WTC11 (cell line): ENCODE measurements at regions not wholly inside any gene's neighbourhood (a gene's known extent, or its start where the extent isn't known, plus 50 kb on each side); places are given as distances from the start of the nearest gene placed in this dataset.

Experiments
- ATAC-seq: fragments of 200-7000 bp; cut with Tn5 transposase; 2 replicates; pipeline ENCODE4 v1.10.0; 2021; ENCODE audit warnings: mild to moderate bottlenecking, moderate library complexity
- CTCF ChIA-PET: fragments of 300-600 bp; sonication (Branson Sonifier 250); formaldehyde crosslinking; loops from one replicate; lab custom pipeline; 2021; ENCODE audit warnings: antibody characterized with exemption; lab: Charles Lee
- POLR2A ChIA-PET: fragments of 350-600 bp; sonication (Branson Sonifier 250); formaldehyde crosslinking; loops from one replicate; lab custom pipeline; 2021; ENCODE audit warnings: antibody characterized with exemption; lab: Charles Lee
- DNase-seq: peaks from one replicate; pipeline ENCODE4 v3.0.0; 2021; ENCODE audit warnings: low spot score
- H3K27ac Mint-ChIP-seq: 2 replicates; pipeline ENCODE4 v1.8.0; 2021; ENCODE audit warnings: mixed read lengths
- H3K27me3 Mint-ChIP-seq: 2 replicates; pipeline ENCODE4 v1.8.0; 2021; ENCODE audit warnings: low read depth, mild to moderate bottlenecking, moderate library complexity, mixed read lengths
- H3K36me3 Mint-ChIP-seq: 2 replicates; pipeline ENCODE4 v1.8.0; 2021; ENCODE audit warnings: mixed read lengths
- H3K4me1 Mint-ChIP-seq: 2 replicates; pipeline ENCODE4 v1.8.0; 2022; ENCODE audit warnings: mixed read lengths
- H3K4me3 Mint-ChIP-seq: 2 replicates; pipeline ENCODE4 v1.8.0; 2021; ENCODE audit warnings: mild to moderate bottlenecking, moderate library complexity, mixed read lengths
- H3K9me3 Mint-ChIP-seq: 2 replicates; pipeline ENCODE4 v1.8.0; 2021; ENCODE audit warnings: mixed read lengths
- ARID4B ChIP-seq: sonication (generic); formaldehyde crosslinking; IDR thresholded peaks from 2 replicates; pipeline ENCODE4 v1.8.0; 2023; ENCODE audit warnings: missing genetic modification reagents, mild to moderate bottlenecking, borderline replicate concordance
- CBFB ChIP-seq: sonication (generic); formaldehyde crosslinking; IDR thresholded peaks from 2 replicates; pipeline ENCODE4 v1.8.1; 2022; ENCODE audit warnings: mild to moderate bottlenecking, low read depth, missing genetic modification reagents
- CREM ChIP-seq: sonication (generic); formaldehyde crosslinking; IDR thresholded peaks from 2 replicates; pipeline ENCODE4 v1.8.1; 2022; ENCODE audit warnings: mild to moderate bottlenecking, missing genetic modification reagents, moderate library complexity
- CTCF ChIP-seq: fragments of 200-600 bp; IDR thresholded peaks from 2 replicates; pipeline ENCODE4 v1.8.0; 2022; ENCODE audit warnings: antibody characterized with exemption
- GABPB1 ChIP-seq: sonication (generic); formaldehyde crosslinking; IDR thresholded peaks from 2 replicates; pipeline ENCODE4 v1.8.1; 2023; ENCODE audit warnings: mild to moderate bottlenecking, missing genetic modification reagents
- JAZF1 ChIP-seq: fragments of 250-450 bp; sonication (Bioruptor Pico); IDR thresholded peaks from 2 replicates; pipeline ENCODE4 v1.9.0; 2021; ENCODE audit warnings: moderate library complexity, mild to moderate bottlenecking, inconsistent platforms
- KAT7 ChIP-seq: sonication (generic); formaldehyde crosslinking; IDR thresholded peaks from 2 replicates; pipeline ENCODE4 v1.8.1; 2023; ENCODE audit warnings: missing genetic modification reagents, mild to moderate bottlenecking, borderline replicate concordance
- NFATC4 ChIP-seq: fragments of 250-450 bp; sonication (Bioruptor Pico); IDR thresholded peaks from 2 replicates; pipeline ENCODE4 v1.9.0; 2021; ENCODE audit warnings: mild to moderate bottlenecking
- SMAD3 ChIP-seq: sonication (generic); formaldehyde crosslinking; IDR thresholded peaks from 2 replicates; pipeline ENCODE4 v1.8.0; 2022; ENCODE audit warnings: missing genetic modification reagents, mild to moderate bottlenecking, borderline replicate concordance
- SMAD4 ChIP-seq: sonication (generic); formaldehyde crosslinking; IDR thresholded peaks from 2 replicates; pipeline ENCODE4 v1.8.0; 2022; ENCODE audit warnings: mild to moderate bottlenecking, missing genetic modification reagents
- STAT6 ChIP-seq: sonication (generic); formaldehyde crosslinking; conservative IDR thresholded peaks from 2 replicates; pipeline ENCODE4 v1.8.1; 2023; ENCODE audit warnings: mild to moderate bottlenecking, low read depth, missing genetic modification reagents, moderate library complexity
- ZNF219 ChIP-seq: sonication (generic); formaldehyde crosslinking; IDR thresholded peaks from 2 replicates; pipeline ENCODE4 v1.8.0; 2023; ENCODE audit warnings: missing genetic modification reagents, mild to moderate bottlenecking, borderline replicate concordance
- ZNF317 ChIP-seq: sonication (generic); formaldehyde crosslinking; IDR thresholded peaks from 2 replicates; pipeline ENCODE4 v1.8.1; 2023; ENCODE audit warnings: low read depth, mild to moderate bottlenecking, moderate library complexity, missing genetic modification reagents, borderline replicate concordance
- TF ChIP-seq, protein P1 (sequence below): sonication (generic); formaldehyde crosslinking; conservative IDR thresholded peaks from 2 replicates; pipeline ENCODE4 v1.8.1; 2022; ENCODE audit warnings: mild to moderate bottlenecking, missing genetic modification reagents
- TF ChIP-seq, protein P2 (sequence below): sonication (generic); formaldehyde crosslinking; IDR thresholded peaks from 2 replicates; pipeline ENCODE4 v1.8.0; 2023; ENCODE audit warnings: missing genetic modification reagents

DNA sequence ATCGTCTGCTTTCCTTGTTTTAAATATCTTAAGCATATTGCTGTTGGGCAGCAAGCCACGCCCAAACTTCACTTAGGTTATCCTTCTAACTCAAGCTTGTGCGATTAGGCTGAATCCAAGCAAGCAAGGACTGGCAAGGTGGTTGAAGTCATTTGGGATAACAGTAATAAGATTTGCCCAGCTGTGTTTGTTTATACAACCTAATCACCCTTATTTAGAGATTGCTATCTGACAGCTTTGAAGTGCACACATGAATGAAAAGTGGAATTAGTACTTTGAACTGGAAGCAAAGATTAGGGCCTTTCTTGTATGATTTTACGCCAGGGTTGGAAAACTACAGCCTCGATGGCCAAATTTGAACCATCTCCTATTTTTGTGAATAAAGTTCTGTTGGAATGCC, 182.1 kb downstream of the ASB9 start (continued):
- TF ChIP-seq KAT7 (CRISPR knock-in tag), result no peak
- no peak for TF ChIP-seq ARID4B (CRISPR knock-in tag)
- no peak for TF ChIP-seq ZNF219 (CRISPR knock-in tag)
- no peak for TF ChIP-seq ZNF317 (CRISPR knock-in tag)
- TF ChIP-seq CBFB (CRISPR knock-in tag), result no peak
- no peak for TF ChIP-seq JAZF1
- TF ChIP-seq SMAD3 (CRISPR knock-in tag), result no peak
- TF ChIP-seq CTCF, result no peak
- TF ChIP-seq GABPB1 (CRISPR knock-in tag), result no peak
- no peak for TF ChIP-seq NFATC4 (CRISPR knock-in tag)
- TF ChIP-seq, all 79 proteins: peak for 0

DNA sequence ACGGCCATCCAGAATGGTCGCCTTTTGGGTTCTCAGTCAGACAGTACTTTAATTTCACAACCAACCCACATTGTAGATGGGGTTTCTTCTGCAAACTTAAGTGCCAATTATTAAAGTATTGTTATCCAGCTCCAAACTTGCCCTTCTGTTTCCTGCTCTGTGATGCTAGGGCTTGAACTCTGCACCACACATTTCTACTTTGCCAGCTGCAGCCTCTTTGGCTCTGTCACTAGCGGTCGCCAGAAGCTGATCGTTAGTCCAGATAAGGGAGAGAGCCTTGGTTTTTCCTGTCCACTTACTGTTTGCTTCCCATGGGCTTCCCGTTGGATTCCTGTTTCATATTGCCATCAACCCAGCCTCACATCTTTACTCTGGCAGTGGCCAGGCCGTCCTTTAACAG, 196.6 kb downstream of the ASB9 start:
- no peaks in the 10 kb centered on the region for H3K27me3 Mint-ChIP-seq

More for the DNA sequence above, 196.6 kb downstream of the ASB9 start:
- TF ChIP-seq, protein P1, sequence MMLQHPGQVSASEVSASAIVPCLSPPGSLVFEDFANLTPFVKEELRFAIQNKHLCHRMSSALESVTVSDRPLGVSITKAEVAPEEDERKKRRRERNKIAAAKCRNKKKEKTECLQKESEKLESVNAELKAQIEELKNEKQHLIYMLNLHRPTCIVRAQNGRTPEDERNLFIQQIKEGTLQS (CRISPR knock-in tag), result no peak
- TF ChIP-seq, protein P2, sequence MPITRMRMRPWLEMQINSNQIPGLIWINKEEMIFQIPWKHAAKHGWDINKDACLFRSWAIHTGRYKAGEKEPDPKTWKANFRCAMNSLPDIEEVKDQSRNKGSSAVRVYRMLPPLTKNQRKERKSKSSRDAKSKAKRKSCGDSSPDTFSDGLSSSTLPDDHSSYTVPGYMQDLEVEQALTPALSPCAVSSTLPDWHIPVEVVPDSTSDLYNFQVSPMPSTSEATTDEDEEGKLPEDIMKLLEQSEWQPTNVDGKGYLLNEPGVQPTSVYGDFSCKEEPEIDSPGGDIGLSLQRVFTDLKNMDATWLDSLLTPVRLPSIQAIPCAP (CRISPR knock-in tag), result no peak
- TF ChIP-seq CREM (CRISPR knock-in tag), result no peak
- TF ChIP-seq STAT6 (CRISPR knock-in tag), result no peak
- TF ChIP-seq SMAD4 (CRISPR knock-in tag), result no peak
- no peaks in the 10 kb centered on the region for H3K9me3 Mint-ChIP-seq
- H3K4me1 Mint-ChIP-seq, result no peaks in the 10 kb centered on the region
- CTCF ChIA-PET, result no interaction called here
- H3K27ac Mint-ChIP-seq, result no peak overlapping the region
- no peaks in the 10 kb centered on the region for H3K36me3 Mint-ChIP-seq
- POLR2A ChIA-PET, result no interaction called here
- no peak overlapping the region for H3K4me3 Mint-ChIP-seq
- ATAC-seq (no peak), DNase-seq (no peak)
